Ascending aorta (tissue), 2 donors: ENCODE measurements at regions not wholly inside any gene's neighbourhood (a gene's known extent, or its start where the extent isn't known, plus 50 kb on each side); places are given as distances from the start of the nearest gene placed in this dataset.

Experiments
- DNase-seq, 2 donors: peaks; one replicate each; pipeline ENCODE4 v3.0.0-alpha.2; 2019; ENCODE audit warnings: low spot score in 2 of 2
- H3K27ac ChIP-seq, 2 donors: fragments of 200-600 bp; sonication (generic); one replicate each; pipeline ENCODE4 v1.5.1; 2016 to 2017; ENCODE audit warnings: mild to moderate bottlenecking in 1 of 2
- H3K27me3 ChIP-seq: fragments of 200-600 bp; sonication (generic); one replicate; pipeline ENCODE4 v1.5.1; 2017
- H3K36me3 ChIP-seq, 2 donors: fragments of 200-600 bp; sonication (generic); one replicate each; pipeline ENCODE4 v1.5.1; 2016
- H3K4me1 ChIP-seq, 2 donors: fragments of 200-600 bp; sonication (generic); one replicate each; pipeline ENCODE4 v1.5.1; 2016 to 2017; ENCODE audit warnings: mild to moderate bottlenecking in 1 of 2
- H3K4me3 ChIP-seq, 2 donors: fragments of 200-600 bp; sonication (generic); one replicate each; pipeline ENCODE4 v1.5.1; 2016 to 2017; ENCODE audit warnings: mild to moderate bottlenecking in 1 of 2
- H3K9me3 ChIP-seq, 2 donors: fragments of 200-600 bp; sonication (generic); one replicate each; pipeline ENCODE4 v1.5.1; 2016
- CTCF ChIP-seq, 3 experiments: fragments of 200-600 bp in 2 of 3; fragments of 450-650 bp in 1 of 3; sonication (generic) in 2 of 3; IDR thresholded peaks; one replicate each; pipeline ENCODE4 v1.5.1; 2016 to 2019; ENCODE audit warnings: antibody characterized with exemption in 3 of 3, mild to moderate bottlenecking in 1 of 3, moderate library complexity in 1 of 3
- intact Hi-C: fragments of 100-400 bp; cut with DNase I; formaldehyde crosslinking; loops from one replicate; pipeline ENCODE4 v1.15.1; 2023

GRCh38 chr14:95437715-95438114, 78.7 kb downstream of the SYNE3 start:
- Histone ChIP-seq H3K4me3 (no peak overlapping the region), H3K36me3 (peaks cover 43 to 85% of the 10 kb centered on the region in 2 donors), H3K27ac (no peak overlapping the region), H3K9me3 (no peaks in the 10 kb centered on the region), H3K4me1 (no peaks in the 10 kb centered on the region), H3K27me3 (no peaks in the 10 kb centered on the region)
- DNase-seq: no peak
- no peak for TF ChIP-seq CTCF (IDR thresholded peaks at IDR 0.05)
- intact Hi-C loops: no loop called here

- H3K27me3 ChIP-seq: no peaks in the 10 kb centered on the region
- no peak for DNase-seq
- intact Hi-C loops: no loop called here
- peaks cover 52 to 90% of the 10 kb centered on the region in 2 donors for H3K36me3 ChIP-seq
- no peak overlapping the region for H3K4me3 ChIP-seq
- H3K27ac ChIP-seq: no peak overlapping the region
- TF ChIP-seq CTCF (IDR thresholded peaks at IDR 0.05): no peak
- H3K9me3 ChIP-seq: no peaks in the 10 kb centered on the region
- H3K4me1 ChIP-seq: no peaks in the 10 kb centered on the region
Measured at GRCh38 chr14:95436354-95436753, 80.1 kb downstream of the SYNE3 start.

GRCh38 chr14:95434121-95434520, 82.3 kb downstream of the SYNE3 start:
- no peaks in the 10 kb centered on the region for H3K4me1 ChIP-seq
- intact Hi-C loops: no loop called here
- no peaks in the 10 kb centered on the region for H3K9me3 ChIP-seq
- H3K4me3 ChIP-seq: no peak overlapping the region
- TF ChIP-seq CTCF (IDR thresholded peaks at IDR 0.05): no peak
- no peaks in the 10 kb centered on the region for H3K27me3 ChIP-seq
- H3K27ac ChIP-seq: no peak overlapping the region
- H3K36me3 ChIP-seq: peaks cover 39 to 87% of the 10 kb centered on the region in 2 donors
- DNase-seq: no peak

- intact Hi-C loops: loop anchor here (2.0 kb wide), 1 partner anchor 744 kb away; no protein-coding TSS in a partner anchor
- no peaks in the 10 kb centered on the region for H3K27me3 ChIP-seq
- no peak overlapping the region for H3K4me3 ChIP-seq
- H3K36me3 ChIP-seq: peaks cover 32 to 82% of the 10 kb centered on the region in 2 donors
- H3K27ac ChIP-seq: no peak overlapping the region
- H3K4me1 ChIP-seq: no peaks in the 10 kb centered on the region
- no peaks in the 10 kb centered on the region for H3K9me3 ChIP-seq
- no peak for TF ChIP-seq CTCF (IDR thresholded peaks at IDR 0.05)
- DNase-seq: no peak
Measured at GRCh38 chr14:95433094-95433478, 83.4 kb downstream of the SYNE3 start.

- H3K4me3 ChIP-seq: no peak overlapping the region
- no peaks in the 10 kb centered on the region for H3K4me1 ChIP-seq
- H3K27ac ChIP-seq: no peak overlapping the region
- H3K36me3 ChIP-seq: peaks cover 32 to 75% of the 10 kb centered on the region in 2 donors
- peak; percentile 45 to 70 (median 59) for TF ChIP-seq CTCF (IDR thresholded peaks at IDR 0.05)
- no peaks in the 10 kb centered on the region for H3K27me3 ChIP-seq
- no peaks in the 10 kb centered on the region for H3K9me3 ChIP-seq
- DNase-seq: no peak
- intact Hi-C loops: loop anchor here (2.0 kb wide), 1 partner anchor 744 kb away; no protein-coding TSS in a partner anchor
Measured at GRCh38 chr14:95432144-95433093, 84.0 kb downstream of the SYNE3 start.
